AG08395 (cell line): ENCODE measurements at regions not wholly inside any gene's neighbourhood (a gene's known extent, or its start where the extent isn't known, plus 50 kb on each side); places are given as distances from the start of the nearest gene placed in this dataset.
A peak's percentile ranks its signal among the peaks of the same experiment; 100 is the strongest.

ENCODE experiments used
- DNase-seq: peaks from one replicate; pipeline ENCODE4 v3.0.0; 2012; ENCODE audit warnings: mixed read lengths, low spot score

GRCh38 chr9:89655990-89656657 is 51.3 kb downstream of the GADD45G start:
- no peak for DNase-seq

GRCh38 chr9:89657295-89657694 is 52.5 kb downstream of the GADD45G start:
- no peak for DNase-seq

- no peak for DNase-seq
Observed at GRCh38 chr9:89657765-89658164, 53.0 kb downstream of the GADD45G start.

GRCh38 chr9:89658401-89658800 is 53.6 kb downstream of the GADD45G start:
- no peak for DNase-seq

GRCh38 chr9:89658931-89659330 is 54.1 kb downstream of the GADD45G start:
- no peak for DNase-seq

- no peak for DNase-seq
Observed at GRCh38 chr9:89659473-89659872, 54.7 kb downstream of the GADD45G start.

GRCh38 chr9:89659891-89660685 is 55.3 kb downstream of the GADD45G start:
- DNase-seq: no peak

- no peak for DNase-seq
Observed at GRCh38 chr9:89661391-89661949, 56.7 kb downstream of the GADD45G start.

- DNase-seq: peak; percentile 100
Observed at GRCh38 chr9:89661956-89662717, 57.3 kb downstream of the GADD45G start.

- no peak for DNase-seq
Observed at GRCh38 chr9:89662718-89663613, 58.2 kb downstream of the GADD45G start.

- DNase-seq: no peak
Observed at GRCh38 chr9:89663614-89663970, 58.8 kb downstream of the GADD45G start.

- DNase-seq: no peak
Observed at GRCh38 chr9:89664010-89664409, 59.2 kb downstream of the GADD45G start.

GRCh38 chr9:89664896-89665329 is 60.1 kb downstream of the GADD45G start:
- DNase-seq: no peak

- no peak for DNase-seq
Observed at GRCh38 chr9:89666364-89666763, 61.6 kb downstream of the GADD45G start.

- DNase-seq: no peak
Observed at GRCh38 chr9:89666950-89667349, 62.1 kb downstream of the GADD45G start.

GRCh38 chr9:89667726-89668125 is 62.9 kb downstream of the GADD45G start:
- DNase-seq: no peak

GRCh38 chr9:89668216-89668865 is 63.5 kb downstream of the GADD45G start:
- no peak for DNase-seq

GRCh38 chr9:89668866-89669246 is 64.0 kb downstream of the GADD45G start:
- DNase-seq: no peak

- DNase-seq: no peak
Observed at GRCh38 chr9:89669361-89669842, 64.6 kb downstream of the GADD45G start.

GRCh38 chr9:89670114-89670513 is 65.3 kb downstream of the GADD45G start:
- no peak for DNase-seq
